Stimulated activated effector memory CD8-positive, alpha-beta T cell treated with anti-CD3 and anti-CD28 coated beads, Interleukin-12 subunit alpha, Interleukin-12 subunit beta, amount 100 ng/mL, for 72 hours (primary cell): ENCODE measurements at regions not wholly inside any gene's neighbourhood (a gene's known extent, or its start where the extent isn't known, plus 50 kb on each side); places are given as distances from the start of the nearest gene placed in this dataset.
A peak's percentile ranks its signal among the peaks of the same experiment; 100 is the strongest.

Experiments
- ATAC-seq: fragments of 150-1000 bp; cut with Tn5 transposase; 2 replicates; pipeline ENCODE4 v1.10.0; 2021
- DNase-seq, 2 donors: peaks; one replicate each; pipeline ENCODE4 v3.0.0; 2021 to 2022; ENCODE audit warnings: low spot score in 2 of 2
- H3K27ac Mint-ChIP-seq: one replicate; pipeline ENCODE4 v1.8.0; 2022; ENCODE audit warnings: mild to moderate bottlenecking, mixed read lengths
- H3K36me3 Mint-ChIP-seq: one replicate; pipeline ENCODE4 v1.8.0; 2022; ENCODE audit warnings: mild to moderate bottlenecking, mixed read lengths
- H3K4me1 Mint-ChIP-seq: one replicate; pipeline ENCODE4 v1.8.0; 2022; ENCODE audit warnings: mixed read lengths
- H3K4me3 Mint-ChIP-seq: one replicate; pipeline ENCODE4 v1.8.0; 2022; ENCODE audit warnings: mild to moderate bottlenecking, mixed read lengths
- H3K9me3 Mint-ChIP-seq: one replicate; pipeline ENCODE4 v1.8.0; 2022; ENCODE audit warnings: mixed read lengths

DNA sequence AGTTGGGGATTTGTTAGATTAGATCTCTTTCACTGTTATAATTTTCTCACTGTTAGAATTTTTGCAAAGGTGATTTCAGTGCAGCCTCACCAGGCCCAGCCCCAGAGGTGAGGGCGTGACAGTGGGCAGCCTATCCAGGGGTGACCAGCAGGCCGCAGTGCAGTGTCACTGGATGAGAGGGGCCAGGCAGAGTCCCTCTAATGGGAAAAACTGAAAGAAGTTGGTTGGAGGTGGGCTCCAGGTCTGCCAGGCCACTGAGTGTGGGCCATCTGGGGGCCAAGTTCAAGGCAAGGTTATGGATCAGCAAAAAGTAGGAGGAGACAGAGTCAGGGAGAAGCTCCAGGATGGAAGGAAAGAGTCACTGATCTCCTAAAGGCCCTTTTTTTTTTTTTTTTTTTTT is 90.5 kb upstream of the SDK1 start:
- H3K4me1 Mint-ChIP-seq = no peaks in the 10 kb centered on the region
- H3K4me3 Mint-ChIP-seq = no peak overlapping the region
- H3K36me3 Mint-ChIP-seq = no peaks in the 10 kb centered on the region
- DNase-seq (no peak), ATAC-seq (no peak)
- peak overlapping the region; percentile 65 for H3K27ac Mint-ChIP-seq
- H3K9me3 Mint-ChIP-seq = no peaks in the 10 kb centered on the region

DNA sequence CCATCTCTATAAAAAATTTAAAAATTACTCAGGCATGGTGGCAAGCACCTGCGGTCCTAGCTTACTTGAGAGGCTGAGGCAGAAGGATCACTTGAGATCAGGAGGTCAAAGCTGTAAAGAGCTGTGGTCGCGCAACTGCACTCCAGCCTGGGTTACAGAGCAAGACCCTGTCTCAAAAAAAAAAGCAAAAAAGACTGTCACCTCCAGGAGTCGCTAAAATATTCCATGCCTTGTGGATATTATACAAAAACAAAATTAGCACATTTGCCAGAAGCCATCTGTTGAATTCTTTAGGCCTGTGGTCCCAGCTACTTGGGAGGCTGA is 87.0 kb upstream of the SDK1 start:
- H3K36me3 Mint-ChIP-seq = no peaks in the 10 kb centered on the region
- H3K4me1 Mint-ChIP-seq = no peaks in the 10 kb centered on the region
- H3K9me3 Mint-ChIP-seq = no peaks in the 10 kb centered on the region
- no peak overlapping the region for H3K27ac Mint-ChIP-seq
- H3K4me3 Mint-ChIP-seq = no peak overlapping the region
- ATAC-seq (no peak), DNase-seq (no peak)

DNA sequence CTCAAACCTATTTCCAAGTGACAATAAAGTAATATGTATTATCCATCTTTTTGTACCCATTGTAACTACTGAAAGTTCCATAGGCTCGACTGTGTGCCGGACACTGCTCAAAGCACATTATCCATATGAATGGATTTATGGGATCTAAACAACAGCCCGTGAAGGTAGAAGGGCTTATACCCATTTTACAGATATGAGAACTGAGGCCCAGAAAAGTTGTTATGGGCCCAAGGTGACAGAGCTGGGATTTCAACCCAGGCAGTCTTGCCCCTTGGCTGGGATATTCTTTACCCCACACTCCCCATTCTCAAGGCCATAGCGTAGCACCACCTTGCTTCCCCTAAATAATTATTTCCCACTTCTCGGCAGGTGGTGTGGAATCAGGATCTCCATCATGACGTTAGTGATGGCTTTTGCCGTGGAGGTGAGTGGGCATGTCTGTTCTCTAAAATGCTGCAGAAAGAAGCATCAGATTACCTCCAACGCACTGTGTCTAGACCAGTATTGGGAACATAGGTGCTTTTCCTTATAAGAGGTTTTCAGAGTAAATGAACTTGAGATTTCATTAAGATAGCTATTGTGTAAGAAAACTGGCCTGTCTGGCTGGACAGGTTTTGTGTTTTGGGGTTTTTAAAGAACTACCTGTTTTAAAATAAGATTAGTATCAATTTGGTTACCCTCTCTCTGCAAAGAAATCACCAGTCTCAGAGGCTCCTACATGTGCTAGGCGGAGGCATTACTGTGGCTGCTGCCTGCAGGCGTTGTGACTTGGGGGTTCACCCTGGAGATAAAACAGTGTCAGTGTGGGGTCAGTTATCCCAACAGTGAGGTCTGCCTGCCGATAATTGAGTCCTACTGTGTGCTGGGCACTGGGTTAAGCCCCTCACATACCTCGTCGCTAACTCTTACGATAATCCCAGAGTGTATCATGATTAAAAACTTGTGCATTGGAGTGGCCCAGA is 85.1 kb upstream of the SDK1 start:
- Mint-ChIP-seq H3K4me1 (no peaks in the 10 kb centered on the region), H3K4me3 (no peak overlapping the region), H3K27ac (no peak overlapping the region), H3K36me3 (no peaks in the 10 kb centered on the region), H3K9me3 (no peaks in the 10 kb centered on the region)
- DNase-seq (no peak), ATAC-seq (no peak)

DNA sequence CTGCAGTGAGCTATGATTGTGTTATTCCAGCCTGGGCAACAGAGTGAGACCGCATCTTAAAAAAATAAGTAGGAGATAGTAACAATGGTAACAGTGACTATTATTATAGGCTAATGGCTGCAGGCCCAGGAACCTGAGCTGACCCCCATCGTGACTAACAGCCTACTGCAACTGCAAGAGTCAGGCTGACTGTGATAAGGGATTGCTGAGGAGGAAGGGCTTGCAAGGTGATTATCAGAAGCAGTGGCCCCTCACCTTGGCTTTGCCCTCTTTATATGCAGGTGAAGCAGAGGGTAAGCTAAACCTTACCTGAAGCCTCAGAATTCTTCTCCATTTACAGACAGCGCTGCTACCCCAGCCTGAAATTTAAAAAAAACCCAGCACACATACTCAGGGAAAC is 83.9 kb upstream of the SDK1 start:
- Mint-ChIP-seq H3K27ac (no peak overlapping the region), H3K4me3 (no peak overlapping the region), H3K4me1 (no peaks in the 10 kb centered on the region)

DNA sequence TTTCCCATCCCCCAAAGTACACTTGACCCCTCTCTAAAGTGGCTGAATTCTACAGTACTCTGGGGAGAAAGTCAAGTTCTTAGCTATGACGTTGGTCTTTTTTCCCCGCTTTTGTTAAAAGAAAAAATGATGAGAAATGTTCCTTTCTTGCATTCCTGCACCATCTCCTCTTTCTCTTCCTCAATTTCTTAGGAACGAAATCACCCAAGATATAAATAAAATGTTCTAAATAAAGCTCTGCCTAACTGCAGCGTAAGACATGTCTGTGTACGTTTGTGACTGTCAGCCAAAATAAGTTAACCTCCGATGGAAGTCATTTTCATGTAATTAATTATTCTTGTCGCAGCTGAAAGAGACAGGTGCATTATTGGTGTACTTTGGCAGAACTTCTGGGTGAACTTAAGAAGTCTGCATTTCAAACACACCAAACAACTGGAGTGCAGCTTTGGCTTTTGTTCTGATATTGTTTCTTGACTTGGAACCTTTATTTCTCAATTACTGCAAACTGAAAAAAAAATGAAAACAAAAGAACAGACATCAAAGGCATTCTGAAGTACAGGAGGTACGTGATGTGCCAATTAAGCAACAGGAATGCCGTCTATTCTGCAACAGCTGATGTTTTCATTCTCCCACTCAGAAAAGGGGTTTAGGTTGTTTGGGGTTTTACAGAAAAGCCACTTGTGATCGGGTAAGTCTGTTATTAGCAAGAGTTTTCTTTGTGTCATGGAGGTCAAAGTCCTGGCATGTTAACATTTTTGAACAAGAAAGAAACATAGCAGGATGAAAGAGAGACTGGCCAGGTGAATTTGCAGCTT is 82.4 kb upstream of the SDK1 start:
- no peak for DNase-seq
- no peak overlapping the region for H3K4me3 Mint-ChIP-seq
- ATAC-seq = no peak
- H3K4me1 Mint-ChIP-seq = no peaks in the 10 kb centered on the region
- H3K27ac Mint-ChIP-seq = no peak overlapping the region
- H3K36me3 Mint-ChIP-seq = no peaks in the 10 kb centered on the region
- H3K9me3 Mint-ChIP-seq = no peaks in the 10 kb centered on the region

More for the DNA sequence above, 83.9 kb upstream of the SDK1 start:
- no peak for DNase-seq
- Mint-ChIP-seq H3K36me3 (no peaks in the 10 kb centered on the region), H3K9me3 (no peaks in the 10 kb centered on the region)
- ATAC-seq = no peak

- H3K36me3 Mint-ChIP-seq = peaks cover under 1% of the 10 kb centered on the region
Measured at GRCh38 chr7:3229904-3230470, 71.1 kb upstream of the SDK1 start.

DNA sequence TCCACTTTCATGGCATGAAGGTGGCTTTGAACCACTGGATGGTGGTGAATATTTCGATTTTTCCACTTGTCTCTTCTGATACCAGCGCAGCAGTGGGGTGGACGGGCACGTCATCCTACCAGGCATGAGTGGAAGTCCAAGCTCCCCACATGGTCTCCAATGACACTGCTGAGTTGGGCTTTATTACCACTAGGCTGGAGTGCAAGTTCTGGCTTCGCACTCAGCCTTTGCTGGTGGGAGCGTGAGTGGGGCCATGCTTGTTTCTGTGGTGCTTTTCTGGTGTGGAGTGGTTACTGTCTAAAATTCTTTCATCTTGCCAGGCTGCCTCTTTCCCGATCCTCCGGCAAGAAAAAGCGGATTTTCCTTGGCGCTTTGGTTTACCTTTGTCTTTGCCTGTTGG is 70.1 kb upstream of the SDK1 start:
- peaks cover 8% of the 10 kb centered on the region for H3K9me3 Mint-ChIP-seq
- no peak for DNase-seq
- no peak overlapping the region for H3K27ac Mint-ChIP-seq
- no peak for ATAC-seq
- no peak overlapping the region for H3K4me3 Mint-ChIP-seq
- no peaks in the 10 kb centered on the region for H3K4me1 Mint-ChIP-seq
- H3K36me3 Mint-ChIP-seq = peaks cover 5% of the 10 kb centered on the region

More at GRCh38 chr7:3229904-3230470, 71.1 kb upstream of the SDK1 start:
- Mint-ChIP-seq H3K4me3 (no peak overlapping the region), H3K27ac (no peak overlapping the region), H3K9me3 (peaks cover under 1% of the 10 kb centered on the region), H3K4me1 (no peaks in the 10 kb centered on the region)
- DNase-seq (no peak), ATAC-seq (no peak)

DNA sequence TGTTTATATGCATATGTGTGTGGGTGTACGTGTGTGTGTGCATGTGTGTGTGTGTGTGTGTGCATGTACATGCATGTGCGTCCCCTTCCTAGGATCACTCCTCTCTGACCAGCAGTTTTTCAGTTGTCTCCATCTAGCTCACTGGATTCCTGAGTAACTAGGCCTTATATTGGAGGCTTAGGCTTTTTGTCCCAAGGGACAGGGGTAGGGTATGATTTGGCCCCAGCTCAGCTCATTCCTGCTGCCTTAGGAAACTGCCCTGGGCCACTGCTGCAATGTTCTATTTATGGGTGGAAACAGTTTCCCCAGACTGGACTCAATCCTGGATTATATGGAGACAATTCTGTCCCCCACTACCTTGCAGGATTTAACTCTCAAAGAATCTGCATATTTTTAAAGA is 68.8 kb upstream of the SDK1 start:
- DNase-seq = no peak
- Mint-ChIP-seq H3K4me1 (no peaks in the 10 kb centered on the region), H3K36me3 (peaks cover 5% of the 10 kb centered on the region), H3K9me3 (peaks cover 8% of the 10 kb centered on the region), H3K27ac (no peak overlapping the region), H3K4me3 (no peak overlapping the region)
- ATAC-seq = no peak

- Mint-ChIP-seq H3K9me3 (peaks cover 8% of the 10 kb centered on the region), H3K4me3 (no peak overlapping the region), H3K4me1 (no peaks in the 10 kb centered on the region), H3K27ac (no peak overlapping the region), H3K36me3 (peaks cover 5% of the 10 kb centered on the region)
- no peak for ATAC-seq
- DNase-seq = no peak
Measured at GRCh38 chr7:3233301-3233700, 67.8 kb upstream of the SDK1 start.

DNA sequence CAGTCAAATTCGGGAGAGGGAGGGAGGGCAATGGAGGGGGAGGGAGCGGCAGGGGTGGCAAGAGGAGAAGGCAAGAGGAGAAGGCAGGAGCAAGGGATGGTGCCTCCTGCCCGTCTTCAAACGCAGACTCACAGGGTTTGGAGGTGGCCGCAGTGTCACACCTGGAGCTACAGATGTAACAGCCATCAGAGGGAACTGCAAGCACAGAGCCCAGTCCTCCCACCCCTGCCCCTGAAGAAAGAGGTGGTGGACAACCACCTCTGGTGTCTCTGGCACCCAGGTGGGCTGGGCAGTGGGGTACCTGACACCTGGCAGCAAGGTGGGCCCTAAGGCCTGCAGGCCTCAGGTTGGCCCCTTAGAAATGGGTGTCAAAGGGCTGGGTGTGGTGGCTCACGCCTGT is 67.0 kb upstream of the SDK1 start:
- Mint-ChIP-seq H3K4me3 (no peak overlapping the region), H3K9me3 (peaks cover 8% of the 10 kb centered on the region), H3K4me1 (no peaks in the 10 kb centered on the region), H3K27ac (no peak overlapping the region), H3K36me3 (peaks cover 5% of the 10 kb centered on the region)
- DNase-seq (no peak), ATAC-seq (no peak)

DNA sequence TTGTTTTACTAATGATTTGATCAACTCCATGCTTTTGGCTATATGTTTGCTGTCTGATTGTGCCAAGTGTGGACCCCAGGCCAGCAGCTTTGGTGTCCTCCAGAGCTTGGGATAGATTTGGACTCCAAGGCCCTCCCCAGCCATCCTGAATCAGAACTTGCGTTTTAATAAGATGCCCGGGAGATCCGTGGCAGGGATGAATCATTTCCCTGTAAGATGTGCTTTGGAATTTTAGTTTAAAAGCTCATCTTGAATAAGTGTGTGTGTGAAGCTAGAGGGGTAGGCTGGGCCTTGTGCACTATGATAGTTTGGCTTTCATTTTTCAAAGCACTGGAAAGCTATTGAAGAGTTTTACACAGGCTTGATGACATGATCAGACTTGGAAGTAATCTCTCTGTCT is 66.2 kb upstream of the SDK1 start:
- Mint-ChIP-seq H3K36me3 (peaks cover 5% of the 10 kb centered on the region), H3K9me3 (peaks cover 8% of the 10 kb centered on the region), H3K4me3 (no peak overlapping the region), H3K27ac (peak overlapping the region; percentile 0), H3K4me1 (no peaks in the 10 kb centered on the region)
- DNase-seq (no peak), ATAC-seq (no peak)

DNA sequence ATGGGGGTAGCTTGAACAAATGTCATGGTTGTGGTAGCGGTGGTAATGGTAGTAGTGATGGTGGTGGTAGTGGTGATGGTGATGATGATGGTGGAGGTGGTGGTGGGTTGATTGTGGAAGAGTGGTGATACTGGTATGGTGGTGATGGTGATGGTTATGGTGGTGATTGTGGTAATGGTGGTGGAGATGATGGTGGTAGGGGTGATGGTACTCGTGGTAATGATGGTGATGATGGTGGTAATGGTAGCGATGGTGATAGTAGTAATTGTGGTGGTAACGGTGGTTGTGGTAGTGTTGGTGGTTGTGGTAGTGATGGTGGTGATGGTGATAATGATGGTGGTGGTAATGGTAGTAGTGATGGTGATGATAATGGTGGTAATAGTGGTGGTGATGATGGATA is 65.7 kb upstream of the SDK1 start:
- DNase-seq = no peak
- Mint-ChIP-seq H3K4me3 (no peak overlapping the region), H3K27ac (peak overlapping the region; percentile 0), H3K36me3 (peaks cover 5% of the 10 kb centered on the region), H3K9me3 (peaks cover 8% of the 10 kb centered on the region), H3K4me1 (no peaks in the 10 kb centered on the region)
- no peak for ATAC-seq

GRCh38 chr7:3236268-3236667 is 64.8 kb upstream of the SDK1 start:
- Mint-ChIP-seq H3K4me1 (no peaks in the 10 kb centered on the region), H3K27ac (no peak overlapping the region), H3K4me3 (no peak overlapping the region), H3K36me3 (peaks cover 5% of the 10 kb centered on the region), H3K9me3 (peaks cover 8% of the 10 kb centered on the region)
- ATAC-seq (no peak), DNase-seq (no peak)

GRCh38 chr7:3238525-3239210 is 62.4 kb upstream of the SDK1 start:
- Mint-ChIP-seq H3K4me1 (no peaks in the 10 kb centered on the region), H3K9me3 (peaks cover 8% of the 10 kb centered on the region), H3K27ac (no peak overlapping the region), H3K4me3 (no peak overlapping the region), H3K36me3 (peaks cover 5% of the 10 kb centered on the region)
- ATAC-seq (no peak), DNase-seq (no peak)

- H3K4me1 Mint-ChIP-seq = no peaks in the 10 kb centered on the region
- H3K27ac Mint-ChIP-seq = no peak overlapping the region
- no peak for ATAC-seq
Measured at GRCh38 chr7:3239291-3239691, 61.8 kb upstream of the SDK1 start.

More at GRCh38 chr7:3239291-3239691, 61.8 kb upstream of the SDK1 start:
- Mint-ChIP-seq H3K9me3 (peaks cover 8% of the 10 kb centered on the region), H3K36me3 (peaks cover 5% of the 10 kb centered on the region), H3K4me3 (no peak overlapping the region)
- DNase-seq = no peak
